NCI-H2107 (cell line): ENCODE measurements at regions not wholly inside any gene's neighbourhood (a gene's known extent, or its start where the extent isn't known, plus 50 kb on each side); places are given as distances from the start of the nearest gene placed in this dataset.

Experiments
- DNase-seq: peaks from one replicate; lab custom pipeline; 2025; lab: John Stamatoyannopoulos, UW

- DNase-seq: no peak
These were observed 216.2 kb downstream of the ENC1 start for GRCh38 chr5:74424162-74424868.

DNA sequence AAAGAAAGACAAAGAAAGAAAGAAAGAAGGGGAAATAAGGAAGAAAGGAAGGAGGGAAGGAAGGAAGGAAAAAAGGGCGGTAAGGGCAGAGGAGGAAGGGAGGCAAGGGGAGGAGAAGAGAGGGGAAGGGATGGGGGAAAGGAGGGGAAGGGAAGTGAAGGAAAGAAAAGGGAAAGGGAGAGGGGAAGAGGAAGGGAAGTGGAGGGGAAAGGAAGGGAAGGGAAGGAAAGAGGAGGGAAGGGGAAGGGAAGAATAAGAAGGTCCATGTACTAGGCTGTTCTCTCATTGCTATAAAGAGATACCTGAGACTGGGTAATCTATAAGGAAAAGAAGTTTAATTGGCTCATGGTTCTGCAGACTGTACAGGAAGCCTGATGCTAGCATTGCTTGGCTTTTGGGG lies 217.1 kb downstream of the ENC1 start:
- no peak for DNase-seq

DNA sequence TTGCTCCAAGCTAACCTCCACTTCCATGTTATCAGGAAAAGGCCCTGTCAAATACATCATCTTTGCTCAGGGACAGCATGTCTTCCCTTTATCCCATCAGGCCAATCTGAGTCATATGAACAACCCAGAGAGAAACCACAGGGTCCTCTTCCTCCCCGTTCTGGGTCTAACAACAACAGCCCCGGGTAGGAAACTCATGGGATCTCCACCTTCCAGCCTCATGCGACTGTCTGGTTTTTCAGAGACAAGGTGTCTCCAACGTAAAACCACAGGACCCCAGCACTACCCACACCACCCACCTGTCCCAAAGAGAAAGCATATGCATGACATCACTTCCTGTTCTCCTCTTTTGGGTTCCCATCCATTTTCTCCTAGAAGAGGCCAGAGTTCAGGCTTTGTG lies 217.9 kb downstream of the ENC1 start:
- no peak for DNase-seq

GRCh38 chr5:74422030-74422429 lies 218.5 kb downstream of the ENC1 start:
- no peak for DNase-seq

DNA sequence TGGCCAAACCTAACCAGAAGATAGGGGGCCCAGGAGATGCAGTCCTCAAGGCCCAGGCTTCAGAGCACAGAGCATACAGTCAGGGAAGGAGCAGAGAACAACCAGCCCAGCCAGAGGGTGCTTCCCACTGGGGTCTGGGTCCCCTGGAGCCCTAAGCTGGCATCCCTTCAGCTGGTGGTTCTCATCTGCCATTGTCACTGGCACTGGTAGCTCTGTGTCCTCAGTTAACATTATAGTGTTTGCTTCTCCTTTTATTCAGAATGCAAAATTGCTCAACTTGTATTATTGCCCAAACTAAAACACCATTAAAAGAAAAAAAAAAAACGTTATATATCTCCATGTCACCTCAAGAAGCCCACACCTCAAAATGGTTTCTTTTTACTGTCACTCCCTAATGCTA lies 219.2 kb downstream of the ENC1 start:
- no peak for DNase-seq

DNA sequence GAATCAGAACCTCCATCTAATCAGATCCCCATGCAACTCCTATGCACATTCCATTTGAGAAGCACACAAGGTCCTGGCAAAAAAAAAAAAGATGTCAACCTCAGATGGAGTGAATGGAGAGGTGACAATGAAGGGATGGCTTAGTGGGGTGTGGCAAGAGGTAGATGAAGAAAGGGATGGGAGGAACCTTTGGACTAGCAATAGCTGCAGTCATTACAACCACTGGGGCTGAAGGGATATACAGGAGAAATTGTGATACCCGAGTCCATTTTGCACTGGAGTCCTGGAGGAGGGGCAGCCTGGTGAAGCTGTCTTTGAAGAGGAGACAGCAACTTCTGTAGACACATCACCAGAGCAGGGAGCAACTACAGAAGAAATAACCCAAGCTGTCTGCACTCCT lies 219.6 kb downstream of the ENC1 start:
- no peak for DNase-seq

GRCh38 chr5:74420220-74420619 lies 220.3 kb downstream of the ENC1 start:
- no peak for DNase-seq

DNA sequence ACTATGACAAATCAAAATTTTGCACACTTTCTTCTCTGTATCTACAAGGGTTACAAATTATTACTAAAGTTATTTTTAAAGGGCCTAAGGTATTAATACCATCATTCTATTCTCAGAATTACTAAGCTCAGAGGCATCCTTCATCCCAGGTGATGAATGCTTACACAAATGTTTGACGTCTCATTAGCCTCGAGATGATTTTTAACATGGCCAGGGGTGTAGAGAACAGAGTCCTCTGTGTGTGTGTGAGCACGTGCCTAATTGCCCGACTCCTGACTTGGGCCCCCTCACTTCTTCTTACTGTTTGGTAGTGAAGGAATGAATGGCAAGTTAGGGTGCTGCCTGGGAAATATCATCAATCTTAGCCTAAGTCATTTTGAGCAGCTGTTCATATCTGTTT lies 221.1 kb downstream of the ENC1 start:
- DNase-seq: no peak

- DNase-seq: no peak
These were observed 221.8 kb downstream of the ENC1 start for GRCh38 chr5:74418709-74419108.

GRCh38 chr5:74418261-74418660 lies 222.3 kb downstream of the ENC1 start:
- no peak for DNase-seq

GRCh38 chr5:74415695-74416102 lies 224.8 kb downstream of the ENC1 start:
- DNase-seq: no peak

DNA sequence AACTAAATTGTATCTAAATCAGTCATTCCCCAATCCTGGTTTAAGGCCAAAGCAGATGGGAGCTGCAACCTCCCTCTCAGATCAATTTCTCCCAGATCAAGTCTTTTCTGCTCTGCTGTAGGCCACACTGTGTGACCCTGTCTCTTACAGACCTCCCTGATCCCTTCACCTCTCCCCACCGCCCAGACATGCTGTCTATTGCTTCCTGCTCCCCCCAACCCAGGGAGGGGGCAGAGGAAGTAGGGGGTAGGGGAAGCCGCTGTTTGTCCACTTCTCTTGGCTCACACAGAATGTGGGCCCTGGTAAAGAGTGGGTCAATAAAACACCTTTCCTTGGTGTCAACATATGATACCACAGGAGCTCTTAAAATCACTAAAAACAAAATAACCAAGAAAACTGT lies 226.3 kb downstream of the ENC1 start:
- no peak for DNase-seq

DNA sequence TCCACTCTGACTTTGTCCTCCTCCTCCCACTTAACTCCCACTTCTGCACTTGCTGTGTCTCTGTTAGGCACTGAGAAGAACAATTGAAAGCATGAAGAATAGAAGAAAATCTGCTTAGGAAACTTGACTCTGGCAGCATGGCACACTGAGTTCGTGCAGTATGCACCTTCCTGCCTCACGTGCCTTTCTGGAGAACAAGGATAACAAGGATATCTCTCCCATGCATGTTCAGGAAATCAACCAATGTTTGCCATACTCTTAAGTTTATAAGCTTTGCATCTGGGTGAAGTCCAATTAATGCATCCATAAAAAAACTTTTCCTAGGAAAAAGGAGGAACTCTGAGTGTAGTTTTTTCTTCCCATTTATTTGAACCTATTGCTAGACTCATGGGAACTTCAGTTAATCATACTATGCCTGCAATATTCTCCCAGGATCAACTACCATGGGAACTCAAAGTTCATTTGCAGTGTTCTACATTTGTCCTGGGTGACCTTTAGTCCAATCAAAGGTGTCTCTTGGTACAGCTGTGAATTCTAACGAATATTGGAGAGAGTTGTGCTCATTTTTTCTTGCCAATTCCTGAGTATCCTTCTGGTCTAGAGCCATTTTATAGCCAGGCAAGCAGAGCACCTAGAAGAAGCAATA lies 227.0 kb downstream of the ENC1 start:
- no peak for DNase-seq

- DNase-seq: no peak
These were observed 228.5 kb downstream of the ENC1 start for GRCh38 chr5:74412066-74412465.

DNA sequence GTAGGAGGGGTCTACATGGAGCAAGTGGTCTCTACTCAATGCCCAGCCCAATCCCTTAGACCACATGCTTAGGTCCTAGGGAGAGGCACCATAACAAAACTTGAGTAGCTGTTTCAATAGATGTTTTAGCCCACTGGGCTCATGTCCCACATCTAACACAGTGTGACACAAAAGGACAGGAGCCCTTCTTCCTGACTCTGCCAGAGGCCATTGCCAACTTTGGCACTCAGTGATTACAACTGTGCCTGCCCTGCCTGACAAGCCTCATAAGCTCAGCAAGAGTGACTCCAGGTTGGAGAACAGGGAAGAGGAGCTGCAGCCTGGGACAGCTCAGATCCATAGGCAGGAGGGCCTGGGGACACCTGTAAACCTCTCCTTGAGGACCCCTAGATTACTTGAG lies 230.8 kb downstream of the ENC1 start:
- no peak for DNase-seq

DNA sequence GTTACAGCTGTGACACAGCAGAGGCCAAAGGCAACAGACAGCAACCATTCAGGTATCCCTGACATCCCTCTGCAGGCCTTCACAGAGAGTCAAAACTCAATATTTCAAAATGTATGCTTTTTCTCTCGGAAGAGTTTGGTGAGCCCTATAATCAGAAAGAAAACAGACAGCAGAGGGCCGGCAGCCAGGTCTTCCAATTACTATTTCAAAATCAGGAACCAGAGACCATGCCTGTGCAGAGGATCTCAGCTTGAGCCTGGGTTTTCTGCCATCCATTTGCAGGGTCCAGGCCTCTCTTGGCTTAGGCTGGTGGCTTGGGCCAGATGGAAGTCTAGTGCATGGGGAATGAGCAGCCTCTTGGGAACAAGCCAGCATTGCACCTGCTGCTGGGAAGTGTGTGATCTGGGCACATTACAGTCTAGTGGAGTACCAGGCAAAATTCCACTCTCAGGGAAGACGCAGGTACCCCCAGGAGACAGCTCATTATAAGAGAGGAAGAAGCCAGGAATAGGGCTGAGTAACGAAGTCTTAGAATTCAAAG lies 231.3 kb downstream of the ENC1 start:
- peak; percentile 1 for DNase-seq

GRCh38 chr5:74408150-74409043 lies 232.1 kb downstream of the ENC1 start:
- DNase-seq: no peak

DNA sequence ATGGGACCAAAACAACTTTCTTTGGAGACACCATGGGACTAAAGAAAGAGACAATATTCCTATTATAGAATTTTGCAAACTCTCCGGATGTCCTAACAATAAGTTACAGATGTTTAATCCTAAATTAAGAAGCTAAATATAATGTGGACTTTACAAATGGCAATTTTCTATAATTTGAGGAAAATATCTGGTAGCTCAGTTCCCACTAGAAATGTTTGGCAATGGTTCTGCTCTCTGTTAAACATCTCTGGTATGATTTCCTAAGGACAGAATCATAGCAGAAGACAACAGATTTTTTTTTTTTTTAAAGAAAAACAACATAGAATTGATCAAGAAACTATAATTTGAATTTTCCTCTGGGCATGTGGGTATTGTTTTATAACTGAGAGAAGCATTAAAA lies 232.8 kb downstream of the ENC1 start:
- DNase-seq: no peak

GRCh38 chr5:74406844-74407243 lies 233.7 kb downstream of the ENC1 start:
- no peak for DNase-seq

GRCh38 chr5:74405593-74405992 lies 234.9 kb downstream of the ENC1 start:
- no peak for DNase-seq

GRCh38 chr5:74404574-74405508 lies 235.7 kb downstream of the ENC1 start:
- no peak for DNase-seq

DNA sequence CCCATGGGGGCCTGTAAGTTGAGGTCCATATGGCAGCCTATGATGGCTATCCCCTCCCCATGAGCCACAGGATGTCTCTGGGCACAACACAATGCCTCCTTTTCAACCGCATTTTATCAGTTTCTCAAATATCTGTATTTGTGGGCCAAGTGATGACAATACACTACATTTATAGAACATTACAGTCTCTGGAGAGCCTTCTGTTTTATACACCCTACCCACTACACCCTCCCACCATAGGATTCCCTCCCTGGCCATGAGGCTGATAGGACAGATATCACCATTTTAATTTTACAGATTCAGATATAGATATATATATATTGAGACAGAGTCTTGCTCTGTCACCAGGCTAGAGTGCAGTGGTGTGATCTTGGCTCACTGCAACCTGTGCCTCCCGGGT lies 236.8 kb downstream of the ENC1 start:
- no peak for DNase-seq
